Epithelial cell of proximal tubule (primary cell): ENCODE measurements at regions not wholly inside any gene's neighbourhood (a gene's known extent, or its start where the extent isn't known, plus 50 kb on each side); places are given as distances from the start of the nearest gene placed in this dataset.

Experiments used
- DNase-seq: peaks from one replicate; pipeline ENCODE4 v3.0.0-alpha.2; 2011; ENCODE audit warnings: low read depth
- H3K4me3 ChIP-seq: 2 replicates; pipeline ENCODE4 v1.5.1; 2011; ENCODE audit warnings: low read depth, mild to moderate bottlenecking, low read length
- CTCF ChIP-seq: conservative IDR thresholded peaks from 2 replicates; pipeline ENCODE4 v1.5.1; 2012; ENCODE audit warnings: low read depth, mild to moderate bottlenecking, low read length

- no peak for DNase-seq
- H3K4me3 ChIP-seq, result no peak overlapping the region
- TF ChIP-seq CTCF, result no peak
These were observed 952.5 kb downstream of the CDH8 start for GRCh38 chr16:61083711-61084110.

GRCh38 chr16:61074324-61074723, 961.9 kb downstream of the CDH8 start:
- no peak overlapping the region for H3K4me3 ChIP-seq
- no peak for TF ChIP-seq CTCF
- no peak for DNase-seq

GRCh38 chr16:61057635-61058034, 978.6 kb downstream of the CDH8 start:
- no peak for TF ChIP-seq CTCF
- H3K4me3 ChIP-seq, result no peak overlapping the region
- no peak for DNase-seq

GRCh38 chr16:61050547-61050946, 985.7 kb downstream of the CDH8 start:
- no peak for TF ChIP-seq CTCF
- DNase-seq, result no peak
- H3K4me3 ChIP-seq, result no peak overlapping the region

GRCh38 chr16:61045931-61046330, 990.3 kb downstream of the CDH8 start:
- DNase-seq, result no peak
- no peak for TF ChIP-seq CTCF
- no peak overlapping the region for H3K4me3 ChIP-seq

- no peak for DNase-seq
- no peak for TF ChIP-seq CTCF
- H3K4me3 ChIP-seq, result no peak overlapping the region
These were observed 993.5 kb downstream of the CDH8 start for GRCh38 chr16:61042737-61043136.

GRCh38 chr16:61030616-61031015, 1005.6 kb downstream of the CDH8 start:
- no peak for TF ChIP-seq CTCF
- DNase-seq, result no peak
- no peak overlapping the region for H3K4me3 ChIP-seq
